Gastrocnemius medialis (tissue), 4 donors: ENCODE measurements at regions not wholly inside any gene's neighbourhood (a gene's known extent, or its start where the extent isn't known, plus 50 kb on each side); places are given as distances from the start of the nearest gene placed in this dataset.

ENCODE experiments used
- ATAC-seq, 2 donors: fragments of 150-250 bp; one replicate each; pipeline ENCODE4 v1.9.1; 2016
- DNase-seq, 2 donors: peaks; one replicate each; pipeline ENCODE4 v3.0.0-alpha.2; 2019
- H3K27ac ChIP-seq, 4 donors: fragments of 200-600 bp; sonication (generic); 1 replicate in 1 of 4; 2 replicates in 3 of 4; pipeline ENCODE4 v1.5.1; 2016 to 2018; ENCODE audit warnings: mild to moderate bottlenecking in 2 of 4, moderate library complexity in 1 of 4
- H3K27me3 ChIP-seq, 3 donors: fragments of 200-600 bp; sonication (generic) in 2 of 3; 1 replicate in 1 of 3; 2 replicates in 2 of 3; pipeline versions ENCODE4 v1.5.1 to v1.6.0; 2016 to 2019; ENCODE audit warnings: mild to moderate bottlenecking in 1 of 3, moderate library complexity in 1 of 3
- H3K36me3 ChIP-seq, 2 donors: fragments of 200-600 bp; sonication (generic) in 1 of 2; one replicate each; pipeline ENCODE4 v1.5.1; 2017 to 2018
- H3K4me1 ChIP-seq, 2 donors: fragments of 200-600 bp; sonication (generic) in 1 of 2; one replicate each; pipeline ENCODE4 v1.5.1; 2016 to 2017; ENCODE audit warnings: mild to moderate bottlenecking in 2 of 2
- H3K4me3 ChIP-seq, 4 donors: fragments of 200-600 bp; sonication (generic) in 3 of 4; 1 replicate in 1 of 4; 2 replicates in 3 of 4; pipeline ENCODE4 v1.5.1; 2016 to 2019; ENCODE audit warnings: mild to moderate bottlenecking in 2 of 4
- H3K9me3 ChIP-seq, 3 donors: fragments of 200-600 bp; sonication (generic) in 2 of 3; 1 replicate in 1 of 3; 2 replicates in 2 of 3; pipeline ENCODE4 v1.5.1; 2016 to 2019
- CTCF ChIP-seq, 5 experiments: fragments of 450-650 bp in 3 of 5; fragments of 200-600 bp in 2 of 5; sonication (generic) in 2 of 5; IDR thresholded peaks in 4 of 5; conservative IDR thresholded peaks in 1 of 5; 1 replicate in 4 of 5; 2 replicates in 1 of 5; pipeline ENCODE4 v1.5.1; 2016 to 2019; ENCODE audit warnings: antibody characterized with exemption in 5 of 5, mild to moderate bottlenecking in 3 of 5, moderate library complexity in 3 of 5
- POLR2A ChIP-seq, 2 donors: fragments of 450-650 bp; IDR thresholded peaks; one replicate each; pipeline ENCODE4 v1.6.1; 2017; ENCODE audit warnings: antibody characterized with exemption in 2 of 2, mild to moderate bottlenecking in 2 of 2, moderate library complexity in 2 of 2
- in situ Hi-C, 4 donors: fragments of 200-750 bp; cut with MboI; loops; one replicate each; pipeline versions ENCODE4 v1.15.0 to v1.8.0; 2017; ENCODE audit warnings: low sequenced_read_pairs in 4 of 4
- intact Hi-C: fragments of 100-400 bp; cut with DNase I; formaldehyde crosslinking; loops from one replicate; pipeline ENCODE4 v1.15.1; 2023; ENCODE audit warnings: low total_unique reads

GRCh38 chr18:64806691-64807090, 657.8 kb upstream of the LINC00305 start:
- H3K4me3 ChIP-seq = no peak overlapping the region
- ATAC-seq (no peak), DNase-seq (no peak)
- TF ChIP-seq POLR2A (IDR thresholded peaks at IDR 0.05) = no peak
- no peak for TF ChIP-seq CTCF (IDR thresholded peaks at IDR 0.05 in 4 of 5, conservative IDR thresholded peaks at IDR 0.05 in 1 of 5)
- no peak overlapping the region for H3K27ac ChIP-seq
- no peaks in the 10 kb centered on the region for H3K27me3 ChIP-seq
- intact Hi-C loops (no loop called here), in situ Hi-C loops (no loop called here)
- no peaks in the 10 kb centered on the region for H3K36me3 ChIP-seq
- no peaks in the 10 kb centered on the region for H3K4me1 ChIP-seq
- no peaks in the 10 kb centered on the region for H3K9me3 ChIP-seq

- Histone ChIP-seq H3K4me3 (no peak overlapping the region), H3K4me1 (no peaks in the 10 kb centered on the region), H3K27me3 (no peaks in the 10 kb centered on the region), H3K36me3 (no peaks in the 10 kb centered on the region), H3K9me3 (no peaks in the 10 kb centered on the region), H3K27ac (no peak overlapping the region)
- TF ChIP-seq CTCF (IDR thresholded peaks at IDR 0.05 in 4 of 5, conservative IDR thresholded peaks at IDR 0.05 in 1 of 5) (no peak), POLR2A (IDR thresholded peaks at IDR 0.05) (no peak)
- DNase-seq = no peak
- in situ Hi-C loops = no loop called here
- intact Hi-C loops = no loop called here
- ATAC-seq = no peak
Measured at GRCh38 chr18:64806232-64806631, 657.3 kb upstream of the LINC00305 start.

- DNase-seq = no peak
- Histone ChIP-seq H3K4me3 (no peak overlapping the region), H3K9me3 (no peaks in the 10 kb centered on the region), H3K27ac (no peak overlapping the region), H3K27me3 (no peaks in the 10 kb centered on the region), H3K4me1 (no peaks in the 10 kb centered on the region), H3K36me3 (no peaks in the 10 kb centered on the region)
- intact Hi-C loops = no loop called here
- in situ Hi-C loops = no loop called here
- no peak for ATAC-seq
- TF ChIP-seq CTCF (IDR thresholded peaks at IDR 0.05 in 4 of 5, conservative IDR thresholded peaks at IDR 0.05 in 1 of 5) = no peak
- no peak for TF ChIP-seq POLR2A (IDR thresholded peaks at IDR 0.05)
Measured at GRCh38 chr18:64803471-64803870, 654.6 kb upstream of the LINC00305 start.

GRCh38 chr18:64800151-64800550, 651.3 kb upstream of the LINC00305 start:
- H3K9me3 ChIP-seq = no peaks in the 10 kb centered on the region
- H3K4me3 ChIP-seq = no peak overlapping the region
- no peak for TF ChIP-seq POLR2A (IDR thresholded peaks at IDR 0.05)
- no peak for TF ChIP-seq CTCF (IDR thresholded peaks at IDR 0.05 in 4 of 5, conservative IDR thresholded peaks at IDR 0.05 in 1 of 5)
- no peak overlapping the region for H3K27ac ChIP-seq
- DNase-seq = no peak
- no peaks in the 10 kb centered on the region for H3K27me3 ChIP-seq
- in situ Hi-C loops (no loop called here), intact Hi-C loops (no loop called here)
- ATAC-seq = no peak
- H3K4me1 ChIP-seq = no peaks in the 10 kb centered on the region
- no peaks in the 10 kb centered on the region for H3K36me3 ChIP-seq

GRCh38 chr18:64799376-64799775, 650.5 kb upstream of the LINC00305 start:
- intact Hi-C loops = no loop called here
- no peaks in the 10 kb centered on the region for H3K4me1 ChIP-seq
- H3K27ac ChIP-seq = no peak overlapping the region
- H3K4me3 ChIP-seq = no peak overlapping the region
- in situ Hi-C loops = no loop called here
- no peaks in the 10 kb centered on the region for H3K36me3 ChIP-seq
- DNase-seq (no peak), ATAC-seq (no peak)
- TF ChIP-seq CTCF (IDR thresholded peaks at IDR 0.05 in 4 of 5, conservative IDR thresholded peaks at IDR 0.05 in 1 of 5) (no peak), POLR2A (IDR thresholded peaks at IDR 0.05) (no peak)
- H3K9me3 ChIP-seq = no peaks in the 10 kb centered on the region
- H3K27me3 ChIP-seq = no peaks in the 10 kb centered on the region
